NCI-H2227 (cell line): ENCODE measurements at regions not wholly inside any gene's neighbourhood (a gene's known extent, or its start where the extent isn't known, plus 50 kb on each side); places are given as distances from the start of the nearest gene placed in this dataset.
"Not testable (repeated sequence)": the region's sequence is repeated elsewhere in the genome, so short reads cannot be mapped to it uniquely, and the experiment has no call there.

ENCODE experiments used
- DNase-seq: peaks from one replicate; lab custom pipeline; 2025; ENCODE audit not compliant: unreplicated experiment; lab: John Stamatoyannopoulos, UW

GRCh38 chr15:59791755-59792154, 102.6 kb upstream of the BNIP2 start:
- DNase-seq, result no peak

DNA sequence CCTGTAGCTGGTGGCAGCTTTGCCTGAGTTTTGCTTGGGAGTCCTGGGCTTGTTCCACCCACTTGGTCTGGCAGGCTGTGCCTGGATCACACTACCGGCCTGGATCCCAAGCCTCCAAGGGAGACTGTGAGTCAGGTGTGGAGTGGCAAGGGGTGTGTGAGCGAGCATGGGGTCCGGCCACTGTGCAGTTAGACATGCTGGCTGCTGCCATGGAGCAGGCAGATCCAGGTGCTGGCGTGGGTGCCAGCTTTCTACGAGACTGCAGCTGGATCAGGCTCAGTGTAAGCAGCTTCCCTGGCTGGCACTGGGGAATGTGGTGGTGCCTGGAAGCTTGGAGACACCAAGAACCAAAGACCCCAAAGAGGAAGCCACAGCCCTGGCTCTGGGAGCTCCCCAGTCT, 102.0 kb upstream of the BNIP2 start:
- no peak for DNase-seq

- DNase-seq, result not testable (repeated sequence)
Measured at GRCh38 chr15:59786466-59786865, 97.3 kb upstream of the BNIP2 start.

GRCh38 chr15:59785981-59786380, 96.9 kb upstream of the BNIP2 start:
- not testable (repeated sequence) for DNase-seq

GRCh38 chr15:59783774-59784520, 94.8 kb upstream of the BNIP2 start:
- DNase-seq, result not testable (repeated sequence)

DNA sequence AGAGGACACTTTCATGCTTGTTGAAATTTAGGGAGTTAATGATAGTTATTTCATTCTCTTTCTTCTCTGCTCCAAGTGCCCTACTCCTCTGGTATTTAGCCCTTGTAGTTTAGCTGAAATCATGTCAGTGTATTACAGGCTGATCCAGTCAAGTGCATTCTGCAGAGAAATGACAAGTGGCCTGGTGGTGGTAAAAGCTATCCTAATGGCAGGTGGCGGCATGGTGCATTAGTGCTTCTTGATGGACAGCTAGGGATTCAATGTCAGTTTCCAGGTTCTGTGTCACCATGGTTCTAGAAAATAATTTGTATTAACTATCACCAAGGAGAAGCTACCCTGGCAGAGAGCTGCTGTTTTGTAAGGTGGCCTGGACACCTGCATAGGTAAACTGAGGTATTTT, 90.0 kb upstream of the BNIP2 start:
- DNase-seq, result peak; percentile 67

DNA sequence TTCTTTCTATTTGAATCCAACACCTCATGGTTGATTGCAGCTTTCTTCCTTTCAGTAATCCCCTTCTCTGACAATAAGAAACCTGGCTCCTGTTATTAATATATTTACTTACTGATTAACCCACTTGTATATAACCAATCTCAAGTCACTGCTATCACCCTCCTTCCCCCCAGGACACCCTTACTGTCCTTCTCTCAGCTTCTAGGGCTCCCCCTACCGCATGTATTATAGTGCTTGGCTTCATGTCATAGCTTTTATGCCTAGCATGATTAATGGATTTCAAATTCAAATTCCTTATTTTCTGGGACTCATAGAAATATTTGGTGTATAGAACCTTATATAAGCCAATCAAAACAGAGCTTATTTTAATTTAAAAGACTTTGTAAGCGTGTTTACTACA, 75.7 kb upstream of the BNIP2 start:
- DNase-seq, result no peak

- no peak for DNase-seq
Measured at GRCh38 chr15:59762558-59762957, 73.4 kb upstream of the BNIP2 start.

DNA sequence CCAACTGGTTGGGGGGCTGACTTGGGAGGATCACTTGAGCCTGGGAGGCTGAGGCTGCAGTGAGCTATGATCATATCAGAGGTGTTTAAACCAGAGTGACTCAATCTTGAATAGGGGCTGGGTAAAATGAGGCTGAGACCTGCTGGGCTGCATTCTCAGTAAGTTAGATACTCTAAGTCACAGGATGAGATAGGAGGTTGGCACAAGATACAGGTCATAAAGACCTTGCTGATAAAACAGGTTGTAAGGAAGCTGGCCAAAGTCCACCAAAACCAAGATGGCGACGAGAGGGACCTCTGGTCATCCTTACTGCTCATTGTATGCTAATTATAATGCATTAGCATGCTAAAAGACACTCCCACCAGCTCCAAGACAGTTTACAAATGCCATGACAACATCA, 71.1 kb upstream of the BNIP2 start:
- DNase-seq, result not testable (repeated sequence)

- DNase-seq, result peak; percentile 4
Measured at GRCh38 chr15:59751552-59752413, 62.7 kb upstream of the BNIP2 start.

GRCh38 chr15:59746777-59747176, 57.7 kb upstream of the BNIP2 start:
- no peak for DNase-seq

DNA sequence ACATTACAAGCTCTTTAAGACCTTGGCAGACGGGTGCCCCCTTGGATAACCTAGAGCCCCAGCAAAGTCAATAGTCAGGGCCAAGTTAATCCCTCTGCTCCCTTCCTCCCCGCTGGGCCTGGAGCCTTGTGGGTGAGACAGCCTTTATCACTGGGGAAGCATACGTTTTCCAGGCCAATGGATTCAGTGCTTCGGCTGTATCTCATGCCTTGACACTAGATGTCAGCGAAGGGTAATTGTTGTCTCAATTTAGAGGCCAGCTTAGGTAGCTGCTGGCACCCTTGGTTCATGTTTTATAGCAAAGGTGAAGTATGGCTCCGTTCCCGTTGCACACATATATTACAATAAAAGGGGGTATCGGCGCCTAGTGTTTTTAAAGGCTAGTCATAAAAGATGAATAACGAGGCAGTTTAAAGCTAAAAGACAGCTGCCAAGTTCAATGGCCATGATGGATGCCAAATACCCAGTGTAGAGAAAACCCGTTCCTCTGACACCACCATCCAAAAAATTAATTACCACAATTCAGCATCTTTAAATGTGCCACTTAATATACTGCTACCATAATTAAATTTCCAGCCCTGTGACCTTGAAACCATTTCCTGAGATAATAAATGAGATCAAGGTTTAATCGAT, 52.3 kb upstream of the BNIP2 start:
- DNase-seq, result peak; percentile 31

GRCh38 chr15:59739557-59740186, 50.6 kb upstream of the BNIP2 start:
- DNase-seq, result no peak
